ENCODE measurements at regions not wholly inside any gene's neighbourhood (a gene's known extent, or its start where the extent isn't known, plus 50 kb on each side); places are given as distances from the start of the nearest gene placed in this dataset.
A peak's percentile ranks its signal among the peaks of the same experiment; 100 is the strongest.
"Not testable (repeated sequence)": the region's sequence is repeated elsewhere in the genome, so short reads cannot be mapped to it uniquely, and the experiment has no call there.

DNA sequence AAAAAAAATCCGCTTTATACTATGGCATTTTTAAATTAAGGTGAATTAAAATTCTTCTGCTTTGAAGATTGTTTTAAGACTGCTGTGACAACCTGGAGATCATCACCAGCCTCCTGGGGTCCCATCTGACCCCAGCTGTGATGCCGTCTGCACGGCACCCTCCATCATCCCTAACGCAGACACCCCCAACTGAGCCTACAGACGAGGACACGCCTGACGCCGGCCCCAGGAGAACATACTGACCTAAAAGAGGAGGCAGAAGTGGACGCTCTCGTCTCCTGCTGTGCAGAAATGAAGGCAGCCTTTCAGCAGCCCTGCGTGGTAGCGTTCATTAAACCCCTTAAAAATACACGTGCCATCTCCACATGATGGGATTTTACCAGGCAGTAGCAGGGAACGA is 125.6 kb upstream of the PPP1R26 start:
- DNase-seq (ENCODE audit: low spot score) (no peak), FAIRE-seq (no peak)

- DNase-seq (ENCODE audit: low spot score) (no peak), FAIRE-seq (no peak)
Observed at GRCh38 chr9:135355521-135356011, 124.0 kb upstream of the PPP1R26 start.

GRCh38 chr9:135356021-135356420 is 123.6 kb upstream of the PPP1R26 start:
- no peak for DNase-seq (ENCODE audit: low spot score)
- FAIRE-seq = no peak

DNA sequence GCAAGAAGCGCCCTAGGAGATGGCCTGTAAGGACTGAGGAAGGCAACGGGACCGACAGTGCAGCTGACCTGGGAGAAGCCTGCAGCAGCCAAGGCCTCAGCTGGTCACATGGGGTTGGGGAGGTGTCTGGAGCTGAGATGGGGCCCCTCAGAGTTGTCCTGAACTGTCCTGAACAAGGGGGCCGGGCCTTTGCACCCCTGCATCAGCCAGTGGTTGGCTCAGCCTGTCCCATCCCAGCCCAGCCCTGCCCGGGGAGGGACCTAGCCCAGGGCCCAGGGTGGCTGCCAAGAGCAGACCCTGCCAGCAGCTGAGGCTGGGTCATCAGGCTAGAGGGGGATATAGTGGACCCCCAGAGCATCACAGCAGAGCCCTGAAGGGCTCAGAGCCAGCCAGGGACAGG is 122.8 kb upstream of the PPP1R26 start:
- FAIRE-seq = no peak
- no peak for DNase-seq (ENCODE audit: low spot score)

GRCh38 chr9:135357863-135358551 is 121.6 kb upstream of the PPP1R26 start:
- FAIRE-seq (no peak), DNase-seq (ENCODE audit: low spot score) (no peak)

GRCh38 chr9:135358552-135358940 is 121.0 kb upstream of the PPP1R26 start:
- no peak for FAIRE-seq

DNA sequence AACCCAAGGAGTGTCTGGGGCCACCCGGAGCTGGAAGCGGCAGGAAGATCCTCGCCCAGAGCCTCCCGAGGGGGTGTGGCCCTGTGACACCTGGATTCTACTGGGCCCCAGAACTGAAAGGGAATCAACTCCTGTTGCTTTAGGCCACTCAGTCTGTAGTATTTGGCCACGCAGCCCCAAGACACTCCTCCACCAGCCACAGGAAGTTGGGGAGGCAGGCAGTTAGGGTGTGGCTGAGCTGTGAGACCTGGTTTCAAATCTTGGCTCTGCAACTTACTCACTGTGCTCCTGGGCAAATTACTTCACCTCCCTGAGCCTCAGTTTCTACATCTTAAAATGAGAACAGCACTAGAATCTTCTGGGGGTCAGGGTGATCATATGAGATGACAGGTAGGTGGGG is 119.8 kb upstream of the PPP1R26 start:
- FAIRE-seq (no peak), DNase-seq (ENCODE audit: low spot score) (no peak)

More at GRCh38 chr9:135358552-135358940, 121.0 kb upstream of the PPP1R26 start:
- DNase-seq (ENCODE audit: low spot score) = no peak

DNA sequence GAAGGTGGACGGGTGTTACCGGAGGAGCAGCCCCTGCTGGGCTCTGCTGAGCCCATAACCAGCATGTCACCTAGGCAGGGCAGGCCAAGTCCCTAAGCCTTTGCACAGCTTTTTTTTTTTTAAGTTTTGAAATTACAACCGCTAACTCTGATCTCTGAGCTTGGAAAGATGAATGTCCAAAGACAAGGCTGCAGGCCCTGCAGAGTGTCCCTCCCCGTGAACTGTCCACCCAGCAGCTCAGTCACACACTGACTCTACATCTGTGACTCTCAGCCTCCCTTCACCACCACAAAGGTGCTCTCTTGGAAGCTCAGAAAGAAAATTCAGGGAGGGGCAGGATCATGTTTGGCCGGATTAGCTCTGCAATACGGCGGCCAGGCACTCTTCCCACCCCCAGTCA is 119.0 kb upstream of the PPP1R26 start:
- FAIRE-seq = no peak
- DNase-seq (ENCODE audit: low spot score) = no peak

DNA sequence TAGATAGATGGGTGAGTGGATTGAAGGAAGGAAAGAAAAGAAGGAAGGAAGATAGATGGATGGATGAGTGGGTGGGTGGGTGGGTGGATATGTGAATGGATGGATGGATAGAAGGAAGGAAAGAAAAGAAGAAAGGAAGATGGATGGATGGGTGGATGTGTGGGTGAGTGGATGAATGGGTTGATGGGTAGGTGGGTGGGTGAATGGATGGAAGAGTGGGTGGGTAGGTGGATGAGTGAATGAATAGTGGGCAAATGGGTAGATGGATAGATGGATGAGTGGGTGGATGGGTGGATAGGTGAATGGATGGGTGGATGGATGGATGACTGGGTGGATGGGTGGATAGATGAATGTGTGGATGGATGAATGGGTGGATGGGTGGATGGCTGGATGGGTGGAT is 117.9 kb upstream of the PPP1R26 start:
- FAIRE-seq = not testable (repeated sequence)

GRCh38 chr9:135363596-135363995 is 116.0 kb upstream of the PPP1R26 start:
- FAIRE-seq (no peak), DNase-seq (ENCODE audit: low spot score) (no peak)

More for the DNA sequence above, 117.9 kb upstream of the PPP1R26 start:
- not testable (repeated sequence) for DNase-seq (ENCODE audit: low spot score)

- DNase-seq (ENCODE audit: low spot score) = no peak
- no peak for FAIRE-seq
Observed at GRCh38 chr9:135365013-135365768, 114.4 kb upstream of the PPP1R26 start.

- FAIRE-seq = no peak
- DNase-seq (ENCODE audit: low spot score) = no peak
Observed at GRCh38 chr9:135366104-135366503, 113.5 kb upstream of the PPP1R26 start.

GRCh38 chr9:135369412-135369990 is 110.1 kb upstream of the PPP1R26 start:
- no peak for FAIRE-seq
- DNase-seq (ENCODE audit: low spot score) = peak; percentile 7

DNA sequence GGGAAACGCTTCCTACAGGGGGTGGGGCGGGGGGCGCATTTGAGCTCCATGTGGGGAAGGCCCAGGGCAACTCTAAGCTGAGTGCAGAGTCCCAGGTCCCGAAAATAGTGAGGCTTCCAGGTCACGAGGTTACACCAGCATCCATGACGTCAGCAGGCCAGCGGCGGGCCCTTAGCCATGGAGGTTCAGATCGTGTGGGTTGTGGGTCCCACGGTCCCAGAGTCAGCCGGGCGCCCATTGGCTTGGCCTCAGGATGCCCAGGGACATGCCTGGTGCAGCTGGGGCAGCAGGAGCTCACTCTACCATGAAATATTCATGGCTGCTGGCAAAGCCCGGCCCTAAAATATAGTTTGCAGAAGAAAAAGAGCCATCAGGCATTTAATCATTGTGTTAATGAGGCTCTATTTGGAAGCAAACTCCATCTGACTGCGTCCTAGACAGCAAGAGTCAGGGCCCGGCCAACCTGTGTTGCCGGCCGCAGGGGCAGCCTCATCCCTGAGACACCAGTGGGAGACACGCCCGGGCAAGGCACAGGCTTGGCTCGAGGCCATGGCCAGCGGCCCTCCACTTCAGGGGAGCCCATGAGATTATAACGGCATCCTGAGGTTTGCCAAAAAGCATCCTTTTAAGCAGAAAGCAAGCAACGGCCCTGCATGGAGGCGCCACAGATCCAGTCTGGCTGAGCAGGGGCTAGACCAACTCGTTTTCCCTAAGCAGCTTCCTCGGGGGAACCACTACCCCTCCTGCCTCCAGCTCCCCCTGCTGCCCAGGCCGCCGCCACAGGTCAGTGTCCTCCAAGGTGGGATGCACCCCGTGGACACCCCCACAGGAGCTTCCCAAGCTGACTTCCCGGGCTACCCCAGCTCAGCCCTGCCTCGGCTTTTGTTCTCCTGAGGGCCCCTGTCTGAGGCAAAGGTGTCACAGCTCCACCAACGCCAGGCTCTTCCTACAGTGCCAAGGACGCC is 108.9 kb upstream of the PPP1R26 start:
- DNase-seq (ENCODE audit: low spot score) (no peak), FAIRE-seq (no peak)

- FAIRE-seq (no peak), DNase-seq (ENCODE audit: low spot score) (no peak)
Observed at GRCh38 chr9:135371535-135371934, 108.0 kb upstream of the PPP1R26 start.

DNA sequence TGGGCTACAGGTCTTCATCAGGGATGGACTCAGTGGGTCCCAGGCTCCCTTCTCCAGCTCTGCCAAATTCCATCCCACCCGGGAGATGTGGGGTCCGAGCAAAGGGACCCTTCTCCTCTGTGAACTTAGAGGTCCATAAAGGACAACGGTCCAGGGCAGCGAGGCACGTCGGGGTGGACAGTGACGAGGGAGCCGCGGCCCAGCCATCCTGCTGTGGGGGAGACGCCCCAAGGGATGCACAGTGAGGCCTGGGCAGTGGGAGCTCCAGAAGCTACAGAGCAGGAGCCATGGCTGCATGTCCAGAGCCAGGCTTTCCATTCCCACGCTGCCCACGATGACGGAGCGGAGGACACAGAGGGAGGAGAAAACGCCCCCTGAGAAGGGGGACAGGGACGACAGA is 107.5 kb upstream of the PPP1R26 start:
- FAIRE-seq = no peak

GRCh38 chr9:135372501-135373008 is 107.0 kb upstream of the PPP1R26 start:
- DNase-seq (ENCODE audit: low spot score) (no peak), FAIRE-seq (no peak)

More for the DNA sequence above, 107.5 kb upstream of the PPP1R26 start:
- no peak for DNase-seq (ENCODE audit: low spot score)

- no peak for DNase-seq (ENCODE audit: low spot score)
- FAIRE-seq = no peak
Observed at GRCh38 chr9:135373151-135373685, 106.4 kb upstream of the PPP1R26 start.

DNA sequence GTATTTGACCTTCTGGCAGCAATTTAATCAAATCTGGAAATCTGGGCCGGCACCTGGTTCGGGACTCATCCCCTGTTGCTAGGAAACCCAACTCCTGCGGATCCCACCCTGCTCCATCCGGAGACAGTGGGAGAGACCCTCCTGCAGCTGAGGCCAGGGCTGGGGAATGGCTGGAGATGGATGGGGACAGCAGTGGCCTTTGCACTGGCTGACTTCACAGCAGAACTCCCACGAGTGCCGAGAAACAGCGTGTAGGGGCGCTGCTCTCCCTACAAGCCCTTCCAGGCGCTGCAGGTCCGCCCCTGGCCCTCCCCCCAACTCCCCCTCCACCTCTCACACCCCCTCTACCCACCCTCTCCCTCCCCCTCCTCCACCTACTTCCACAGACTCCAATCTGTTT is 105.8 kb upstream of the PPP1R26 start:
- FAIRE-seq = no peak
- no peak for DNase-seq (ENCODE audit: low spot score)

DNA sequence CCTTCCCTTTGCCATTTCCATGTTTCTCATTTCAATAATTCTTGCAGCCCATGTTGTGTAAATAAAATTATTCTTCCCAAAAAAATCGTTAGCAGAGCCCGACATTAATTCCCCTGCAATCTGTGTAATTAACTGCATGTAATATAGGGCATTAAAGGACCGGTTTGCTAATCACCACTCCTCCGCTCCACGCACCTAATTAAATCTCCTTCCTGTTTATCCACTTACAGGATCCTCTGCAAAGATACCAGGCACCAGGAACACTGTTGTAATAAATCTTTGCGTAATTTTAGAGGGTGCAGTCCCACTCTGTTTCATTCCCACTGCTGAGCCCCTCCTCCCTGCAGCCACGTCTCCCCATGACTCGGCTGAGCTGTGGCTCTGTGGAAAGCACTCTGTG is 105.0 kb upstream of the PPP1R26 start:
- no peak for DNase-seq (ENCODE audit: low spot score)
- no peak for FAIRE-seq

- FAIRE-seq = no peak
- no peak for DNase-seq (ENCODE audit: low spot score)
Observed at GRCh38 chr9:135375001-135375400, 104.6 kb upstream of the PPP1R26 start.
